Mesendoderm (in vitro differentiated cells): ENCODE measurements at regions not wholly inside any gene's neighbourhood (a gene's known extent, or its start where the extent isn't known, plus 50 kb on each side); places are given as distances from the start of the nearest gene placed in this dataset.
A peak's percentile ranks its signal among the peaks of the same experiment; 100 is the strongest.

ENCODE experiments used
- DNase-seq: peaks from one replicate; pipeline ENCODE4 v3.0.0; 2013
- H2AK5ac ChIP-seq: 2 replicates; pipeline ENCODE4 v1.6.1; 2013; ENCODE audit warnings: low read length, inconsistent platforms
- H2BK120ac ChIP-seq: 2 replicates; pipeline ENCODE4 v1.6.1; 2013; ENCODE audit warnings: low read depth, mild to moderate bottlenecking, low read length, moderate library complexity, mixed read lengths
- H2BK15ac ChIP-seq: replicated peaks from 2 replicates; pipeline ENCODE4 v1.6.1; 2013; ENCODE audit warnings: low read depth, mild to moderate bottlenecking, moderate library complexity
- H2BK5ac ChIP-seq: 2 replicates; pipeline ENCODE4 v1.6.1; 2013; ENCODE audit warnings: low read length, inconsistent platforms
- H3K18ac ChIP-seq: 2 replicates; pipeline ENCODE4 v1.6.1; 2013; ENCODE audit warnings: mild to moderate bottlenecking, low read length, mixed read lengths
- H3K23ac ChIP-seq: one replicate; pipeline ENCODE4 v1.6.1; 2013; ENCODE audit warnings: low read length
- H3K27ac ChIP-seq: 2 replicates; pipeline ENCODE4 v1.5.1; 2013; ENCODE audit warnings: low read depth, mild to moderate bottlenecking, inconsistent platforms, low read length, moderate library complexity
- H3K27me3 ChIP-seq: 2 replicates; pipeline ENCODE4 v1.6.1; 2013; ENCODE audit warnings: low read length, control low read depth, mild to moderate bottlenecking, inconsistent platforms; ENCODE audit not compliant: insufficient read depth, poor library complexity
- H3K36me3 ChIP-seq: 2 replicates; pipeline ENCODE4 v1.6.1; 2013; ENCODE audit warnings: low read length, inconsistent platforms; ENCODE audit not compliant: control insufficient read depth, insufficient read depth
- H3K4ac ChIP-seq: one replicate; pipeline ENCODE4 v1.6.1; 2013; ENCODE audit warnings: low read depth, mild to moderate bottlenecking, low read length, moderate library complexity
- H3K4me1 ChIP-seq: 2 replicates; pipeline ENCODE4 v1.6.1; 2013; ENCODE audit warnings: low read depth, low read length, inconsistent platforms; ENCODE audit not compliant: control insufficient read depth
- H3K4me2 ChIP-seq: 2 replicates; pipeline ENCODE4 v1.6.1; 2013; ENCODE audit warnings: low read length
- H3K4me3 ChIP-seq: 2 replicates; pipeline ENCODE4 v1.5.1; 2013; ENCODE audit warnings: mild to moderate bottlenecking, low read length
- H3K56ac ChIP-seq: one replicate; pipeline ENCODE4 v1.6.1; 2013; ENCODE audit warnings: low read length
- H3K79me1 ChIP-seq: 2 replicates; pipeline ENCODE4 v1.6.1; 2013; ENCODE audit warnings: low read length, inconsistent platforms
- H3K79me2 ChIP-seq: 2 replicates; pipeline ENCODE4 v1.6.1; 2013; ENCODE audit warnings: mild to moderate bottlenecking, low read length; ENCODE audit not compliant: control insufficient read depth, insufficient read depth
- H3K9ac ChIP-seq: 2 replicates; pipeline ENCODE4 v1.6.1; 2013; ENCODE audit warnings: low read length, inconsistent platforms
- H4K5ac ChIP-seq: one replicate; pipeline ENCODE4 v1.6.1; 2013; ENCODE audit warnings: low read length
- H4K8ac ChIP-seq: one replicate; pipeline ENCODE4 v1.6.1; 2013; ENCODE audit warnings: low read depth, mild to moderate bottlenecking, control low read depth, low read length, moderate library complexity
- WGBS: extraction: QIAGEN DNeasy Blood & Tissue Kit; methylation state at CpG from one replicate; pipeline ENCODE4 v1.1.7; 2013; ENCODE audit warnings: low lambda C conversion rate, missing lambda C conversion rate; ENCODE audit not compliant: insufficient coverage; ENCODE audit errors: extremely low coverage; 5-methylcytosine and 5-hydroxymethylcytosine counted together

- no peaks in the 10 kb centered on the region for H3K36me3 ChIP-seq
- H2BK120ac ChIP-seq, result no peak overlapping the region
- H4K5ac ChIP-seq, result no peak overlapping the region
- H3K4ac ChIP-seq, result no peak overlapping the region
- no peak overlapping the region for H4K8ac ChIP-seq
- H3K9ac ChIP-seq, result no peak overlapping the region
- H3K4me3 ChIP-seq, result no peak overlapping the region
- H2AK5ac ChIP-seq, result no peak overlapping the region
- no peak overlapping the region for H2BK15ac ChIP-seq
- no CpG with 5 or more reads among the region's 7 CpGs for WGBS
- H3K4me2 ChIP-seq, result no peak overlapping the region
- no peaks in the 10 kb centered on the region for H3K79me1 ChIP-seq
- DNase-seq, result no peak
- no peaks in the 10 kb centered on the region for H3K27me3 ChIP-seq
- H3K23ac ChIP-seq, result no peak overlapping the region
- H3K27ac ChIP-seq, result no peak overlapping the region
- no peaks in the 10 kb centered on the region for H3K4me1 ChIP-seq
- no peak overlapping the region for H3K18ac ChIP-seq
- no peak overlapping the region for H3K56ac ChIP-seq
- H3K79me2 ChIP-seq, result no peaks in the 10 kb centered on the region
- H2BK5ac ChIP-seq, result no peak overlapping the region
Observed at GRCh38 chr2:238655198-238655860, 192.6 kb upstream of the TWIST2 start.

- no CpG with 5 or more reads among the region's 8 CpGs for WGBS
Observed at GRCh38 chr2:238655974-238656722, 191.7 kb upstream of the TWIST2 start.

GRCh38 chr2:238657132-238658053 is 190.5 kb upstream of the TWIST2 start:
- Histone ChIP-seq H3K4me2 (no peak overlapping the region), H3K4me1 (no peaks in the 10 kb centered on the region), H3K79me2 (no peaks in the 10 kb centered on the region), H3K27ac (no peak overlapping the region), H3K56ac (no peak overlapping the region), H3K27me3 (no peaks in the 10 kb centered on the region), H2BK5ac (no peak overlapping the region), H3K18ac (no peak overlapping the region), H4K8ac (no peak overlapping the region), H3K79me1 (no peaks in the 10 kb centered on the region), H2AK5ac (no peak overlapping the region), H3K36me3 (no peaks in the 10 kb centered on the region), H2BK120ac (no peak overlapping the region), H3K4me3 (no peak overlapping the region), H3K23ac (no peak overlapping the region), H4K5ac (no peak overlapping the region), H2BK15ac (no peak overlapping the region), H3K4ac (no peak overlapping the region), H3K9ac (no peak overlapping the region)
- peak; percentile 13 for DNase-seq
- no CpG with 5 or more reads among the region's 12 CpGs for WGBS

More at GRCh38 chr2:238655974-238656722, 191.7 kb upstream of the TWIST2 start:
- Histone ChIP-seq H3K79me2 (no peaks in the 10 kb centered on the region), H2BK15ac (no peak overlapping the region), H2AK5ac (no peak overlapping the region), H2BK120ac (no peak overlapping the region), H3K9ac (no peak overlapping the region), H3K36me3 (no peaks in the 10 kb centered on the region), H2BK5ac (no peak overlapping the region), H3K18ac (no peak overlapping the region), H3K4me1 (no peaks in the 10 kb centered on the region), H3K4me2 (no peak overlapping the region), H3K4me3 (no peak overlapping the region), H3K23ac (no peak overlapping the region), H3K79me1 (no peaks in the 10 kb centered on the region), H4K8ac (no peak overlapping the region), H3K56ac (no peak overlapping the region), H4K5ac (no peak overlapping the region), H3K4ac (no peak overlapping the region), H3K27ac (no peak overlapping the region), H3K27me3 (no peaks in the 10 kb centered on the region)
- peak; percentile 5 for DNase-seq

GRCh38 chr2:238658054-238658407 is 189.9 kb upstream of the TWIST2 start:
- H3K36me3 ChIP-seq, result no peaks in the 10 kb centered on the region
- H3K27ac ChIP-seq, result no peak overlapping the region
- H3K4ac ChIP-seq, result no peak overlapping the region
- H3K23ac ChIP-seq, result no peak overlapping the region
- H3K79me2 ChIP-seq, result no peaks in the 10 kb centered on the region
- H4K5ac ChIP-seq, result no peak overlapping the region
- no peaks in the 10 kb centered on the region for H3K79me1 ChIP-seq
- no peak for DNase-seq
- no peak overlapping the region for H3K4me2 ChIP-seq
- no peak overlapping the region for H2BK120ac ChIP-seq
- no peak overlapping the region for H2BK5ac ChIP-seq
- WGBS, result no CpG with 5 or more reads among the region's 7 CpGs
- no peaks in the 10 kb centered on the region for H3K27me3 ChIP-seq
- no peak overlapping the region for H2BK15ac ChIP-seq
- no peak overlapping the region for H3K56ac ChIP-seq
- no peak overlapping the region for H4K8ac ChIP-seq
- H3K9ac ChIP-seq, result no peak overlapping the region
- H2AK5ac ChIP-seq, result no peak overlapping the region
- no peaks in the 10 kb centered on the region for H3K4me1 ChIP-seq
- no peak overlapping the region for H3K4me3 ChIP-seq
- no peak overlapping the region for H3K18ac ChIP-seq

- H4K8ac ChIP-seq, result no peak overlapping the region
- H3K27ac ChIP-seq, result no peak overlapping the region
- H3K36me3 ChIP-seq, result no peaks in the 10 kb centered on the region
- H3K79me1 ChIP-seq, result no peaks in the 10 kb centered on the region
- H3K4me3 ChIP-seq, result no peak overlapping the region
- WGBS, result no CpG with 5 or more reads among the region's 3 CpGs
- no peak overlapping the region for H2BK120ac ChIP-seq
- no peak overlapping the region for H3K4ac ChIP-seq
- H4K5ac ChIP-seq, result no peak overlapping the region
- no peak overlapping the region for H3K4me2 ChIP-seq
- H3K79me2 ChIP-seq, result no peaks in the 10 kb centered on the region
- no peak overlapping the region for H3K9ac ChIP-seq
- no peaks in the 10 kb centered on the region for H3K27me3 ChIP-seq
- no peak overlapping the region for H2BK15ac ChIP-seq
- H2AK5ac ChIP-seq, result no peak overlapping the region
- DNase-seq, result no peak
- no peak overlapping the region for H3K18ac ChIP-seq
- no peak overlapping the region for H3K23ac ChIP-seq
- no peak overlapping the region for H2BK5ac ChIP-seq
- no peak overlapping the region for H3K56ac ChIP-seq
- no peaks in the 10 kb centered on the region for H3K4me1 ChIP-seq
Observed at GRCh38 chr2:238658820-238659219, 189.1 kb upstream of the TWIST2 start.
